Adipose tissue (tissue), 3 donors: ENCODE measurements at regions not wholly inside any gene's neighbourhood (a gene's known extent, or its start where the extent isn't known, plus 50 kb on each side); places are given as distances from the start of the nearest gene placed in this dataset.

Experiments used
- H3K27ac ChIP-seq: one replicate; pipeline ENCODE4 v1.5.1; 2013; ENCODE audit warnings: low read depth, low read length
- WGBS, 3 donors: extraction: QIAGEN DNeasy Blood & Tissue Kit; methylation state at CpG; one replicate each; pipeline ENCODE4 v1.1.7; 2013; 5-methylcytosine and 5-hydroxymethylcytosine counted together
- donor health status: healthy with polysubstance abuse.
- donor health status: Bipolar disorder and iron deficiency.
- donor health status: healthy.

DNA sequence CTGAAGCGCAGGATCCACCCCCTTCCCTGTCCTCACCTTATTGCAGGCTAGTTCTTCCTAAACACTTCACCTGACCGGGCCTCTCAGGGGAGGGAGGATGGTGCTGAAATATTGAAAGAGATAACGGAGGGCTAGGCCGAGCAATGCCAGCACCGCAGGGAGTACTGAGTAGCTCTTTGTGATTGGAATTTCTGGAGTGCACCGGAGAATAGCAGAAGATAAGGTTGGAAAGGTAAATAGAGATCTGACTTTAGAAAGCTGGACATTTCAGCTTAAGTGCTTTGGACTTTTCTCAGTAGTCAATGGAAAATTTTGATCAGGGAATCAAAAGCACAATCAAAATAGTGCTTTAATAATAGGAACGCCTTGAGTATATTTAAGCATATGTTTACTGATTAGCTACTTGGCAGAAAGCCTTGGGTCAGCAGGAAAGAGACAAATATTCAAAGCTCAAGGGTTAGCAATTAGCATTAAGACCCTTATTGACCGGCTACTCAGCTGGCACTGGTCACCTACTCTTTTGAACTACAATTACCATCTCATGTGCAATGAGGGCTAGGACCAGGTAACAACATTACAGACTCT, 142.9 kb upstream of the NDUFV2 start:
- H3K27ac ChIP-seq: no peak overlapping the region
- WGBS, 3 donors: 28 to 69% (median 66%) methylated on average over 8 of the region's 8 CpGs

DNA sequence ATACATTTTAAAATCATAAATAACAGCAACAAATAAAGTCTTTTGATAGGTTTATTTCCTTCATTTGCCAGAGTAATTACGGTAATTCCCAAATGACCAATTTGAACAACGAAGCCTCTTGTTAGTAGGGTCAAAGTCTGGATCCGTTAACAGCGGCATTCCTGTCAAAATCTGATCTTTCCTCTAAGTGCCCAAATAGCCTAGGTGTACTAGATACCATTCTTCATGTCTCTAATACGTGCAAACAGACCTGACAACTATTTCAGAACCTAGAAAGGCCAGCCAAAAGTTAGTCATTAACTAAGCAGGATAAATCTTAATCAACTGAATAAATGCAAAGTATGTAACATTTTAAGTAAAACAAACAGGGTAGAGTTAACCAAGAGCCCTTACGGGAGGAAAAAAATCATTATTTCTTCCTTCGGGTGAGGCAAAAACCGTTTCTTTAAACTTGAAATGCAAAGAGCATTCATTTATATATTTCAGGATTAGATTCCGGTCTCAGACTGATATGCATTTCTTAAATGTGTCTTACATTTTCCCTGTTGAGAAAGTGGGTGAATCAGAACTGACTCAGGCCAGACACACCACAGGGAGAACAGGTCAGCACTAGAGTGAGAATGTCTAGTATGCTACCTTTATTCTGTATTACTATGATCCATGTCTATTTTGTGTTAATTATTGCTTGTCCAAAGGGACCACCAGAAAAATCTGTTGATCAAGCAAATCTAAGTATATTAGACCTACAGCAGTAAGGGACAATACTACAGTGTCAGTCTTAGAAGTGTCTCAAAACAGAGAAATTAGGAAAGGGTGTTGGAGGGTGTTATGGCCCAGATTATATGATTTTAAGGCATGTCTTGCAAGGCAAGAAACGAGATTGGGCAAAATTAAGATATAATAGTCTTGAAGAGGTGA, 141.5 kb upstream of the NDUFV2 start:
- no peak overlapping the region for H3K27ac ChIP-seq
- 26 to 77% (median 69%) methylated on average over 10 of the region's 10 CpGs for WGBS, 3 donors

DNA sequence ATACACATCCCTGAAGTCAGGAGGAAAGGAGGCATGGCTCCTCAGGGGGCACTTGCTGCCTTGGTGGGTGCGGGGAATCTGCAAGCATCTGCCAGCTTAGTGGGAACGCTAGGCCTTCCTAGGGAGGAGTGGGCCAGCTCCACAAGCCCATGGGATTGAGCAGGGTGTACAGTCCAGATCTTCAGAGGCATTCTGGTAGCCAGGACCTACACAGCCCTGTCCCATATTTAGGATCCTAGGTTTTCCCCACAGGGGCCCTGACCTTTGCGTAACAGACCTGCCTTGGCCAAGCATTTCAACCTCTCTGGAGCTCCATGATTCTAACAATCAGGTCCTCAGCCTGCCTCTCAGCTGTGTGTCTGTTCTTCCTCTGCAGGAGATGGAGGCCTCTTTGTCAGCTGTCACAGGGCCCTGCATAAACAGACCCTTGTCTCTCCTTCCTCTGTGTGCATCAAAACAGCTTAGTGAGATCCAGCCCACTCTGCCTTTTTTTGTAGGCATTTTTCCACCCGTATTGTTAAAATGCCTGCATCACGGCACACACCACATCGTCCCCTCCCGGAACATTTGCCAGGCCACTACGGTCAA, 140.2 kb upstream of the NDUFV2 start:
- no peak overlapping the region for H3K27ac ChIP-seq
- WGBS, 3 donors: 89 to 100% (median 95%) methylated on average over 8 of the region's 8 CpGs

DNA sequence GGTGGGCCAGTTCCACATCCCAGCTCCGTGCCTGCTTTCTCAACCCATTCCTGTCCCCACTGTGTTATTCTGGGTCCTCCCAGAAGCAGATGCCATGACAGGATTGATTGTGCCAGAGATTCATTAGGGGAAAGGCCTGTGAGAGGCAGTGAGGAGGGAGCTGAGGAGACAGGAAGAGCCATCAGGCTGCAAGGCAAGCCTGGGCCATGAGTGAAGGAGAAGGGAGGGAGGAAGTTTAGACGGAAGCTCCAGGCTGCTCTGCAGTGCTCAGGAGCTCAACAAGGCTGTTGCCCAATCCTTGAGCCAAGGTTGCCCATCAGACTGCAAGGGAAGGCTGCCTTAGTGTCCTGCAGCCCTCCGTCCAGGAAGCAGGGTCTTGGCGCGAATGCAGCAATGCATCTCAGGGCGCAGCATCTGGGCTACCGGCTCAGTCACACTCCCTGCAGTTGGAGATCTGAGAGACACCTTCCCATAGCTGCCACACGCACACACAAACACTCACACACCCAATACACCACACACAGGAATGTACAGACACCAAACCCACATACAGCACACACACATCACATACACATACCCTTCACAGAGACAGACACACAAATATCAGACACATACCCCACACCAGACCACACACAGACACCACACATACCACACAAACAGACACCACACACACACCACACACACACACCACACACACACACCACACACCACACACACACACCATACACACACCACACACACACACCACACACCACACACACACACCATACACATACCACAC, 139.5 kb upstream of the NDUFV2 start:
- 65 to 92% (median 74%) methylated on average over 8 of the region's 8 CpGs for WGBS, 3 donors
- H3K27ac ChIP-seq: no peak overlapping the region

DNA sequence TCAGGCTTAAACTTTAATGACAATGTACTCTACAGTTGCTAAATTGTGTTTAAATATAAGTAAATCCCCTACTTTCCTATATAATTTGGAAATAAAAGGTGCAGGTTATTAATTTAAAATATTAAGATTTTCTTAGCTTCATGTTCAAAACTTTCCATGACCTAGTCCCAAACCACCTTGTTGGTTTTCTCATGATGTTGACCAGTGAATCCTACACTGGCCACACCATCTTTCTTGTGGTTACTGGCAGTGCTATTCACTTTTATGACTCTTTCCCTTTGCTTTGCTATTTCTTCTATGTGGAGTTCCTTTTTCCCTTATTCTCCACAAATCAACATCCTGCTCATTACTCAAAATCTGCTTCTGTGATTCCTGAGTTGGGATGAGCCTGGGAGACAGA, 138.6 kb upstream of the NDUFV2 start:
- no peak overlapping the region for H3K27ac ChIP-seq

DNA sequence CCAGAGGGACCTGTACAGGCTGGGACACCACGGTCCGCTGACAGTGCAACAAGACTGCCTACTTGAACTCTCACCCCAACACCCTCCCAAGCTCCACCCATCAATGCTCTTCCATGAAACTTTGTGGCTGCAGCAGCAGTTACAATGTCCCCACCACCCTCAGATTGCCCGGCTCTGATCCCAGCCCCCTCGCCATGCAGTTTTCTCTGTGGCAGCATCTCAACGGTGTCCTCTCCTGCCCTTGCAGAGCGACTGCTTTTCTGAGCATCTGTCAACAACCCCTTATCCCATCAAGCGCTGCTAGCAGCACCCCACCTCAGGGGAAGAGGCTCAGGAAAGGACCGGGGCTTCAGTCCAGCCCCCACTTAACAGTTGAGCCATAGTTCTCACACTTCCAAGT, 137.1 kb upstream of the NDUFV2 start:
- WGBS, 3 donors: 78 to 83% (median 80%) methylated on average over 8 of the region's 8 CpGs
- no peak overlapping the region for H3K27ac ChIP-seq

DNA sequence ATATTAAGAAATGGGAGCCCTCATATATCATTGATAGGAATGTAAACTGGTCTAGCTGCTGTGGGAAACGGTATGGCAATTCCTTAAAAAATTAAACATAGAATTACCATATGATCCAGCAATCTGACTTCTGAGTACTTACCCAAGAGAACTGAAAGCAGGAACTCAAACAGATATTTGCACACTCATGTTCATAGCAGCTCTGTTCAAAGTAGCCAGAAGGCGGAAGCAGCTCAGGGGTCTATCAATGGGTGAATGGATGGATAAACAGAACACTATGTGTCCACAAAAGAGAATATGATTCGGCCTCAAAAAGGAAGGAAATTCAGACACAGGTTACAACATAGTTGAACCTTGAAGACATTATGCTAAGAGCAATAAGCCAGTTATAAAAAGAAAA, 135.7 kb upstream of the NDUFV2 start:
- no peak overlapping the region for H3K27ac ChIP-seq
- WGBS, 3 donors: 68 to 90% (median 78%) methylated on average over 3 of the region's 3 CpGs

DNA sequence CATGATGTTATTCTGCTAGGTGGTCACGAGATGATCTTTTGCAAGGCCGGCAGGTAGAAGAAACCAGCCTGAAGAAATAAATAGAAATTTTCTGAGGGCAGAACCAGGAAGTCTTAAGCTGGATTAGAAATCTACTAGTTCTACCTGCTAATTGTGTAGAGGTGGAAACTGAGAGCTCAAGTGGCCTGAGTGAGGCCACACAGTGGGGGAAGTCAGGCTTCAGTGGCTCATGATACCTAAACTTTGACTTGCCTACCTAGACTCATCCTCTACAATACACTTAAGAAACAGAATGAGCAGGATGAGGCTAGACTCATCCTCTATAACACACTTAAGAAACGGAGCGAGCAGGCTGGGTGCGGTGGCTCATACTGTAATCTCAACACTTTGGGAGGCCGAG, 134.9 kb upstream of the NDUFV2 start:
- H3K27ac ChIP-seq: no peak overlapping the region
- WGBS, 3 donors: 94 to 95% (median 95%) methylated on average over 6 of the region's 6 CpGs

DNA sequence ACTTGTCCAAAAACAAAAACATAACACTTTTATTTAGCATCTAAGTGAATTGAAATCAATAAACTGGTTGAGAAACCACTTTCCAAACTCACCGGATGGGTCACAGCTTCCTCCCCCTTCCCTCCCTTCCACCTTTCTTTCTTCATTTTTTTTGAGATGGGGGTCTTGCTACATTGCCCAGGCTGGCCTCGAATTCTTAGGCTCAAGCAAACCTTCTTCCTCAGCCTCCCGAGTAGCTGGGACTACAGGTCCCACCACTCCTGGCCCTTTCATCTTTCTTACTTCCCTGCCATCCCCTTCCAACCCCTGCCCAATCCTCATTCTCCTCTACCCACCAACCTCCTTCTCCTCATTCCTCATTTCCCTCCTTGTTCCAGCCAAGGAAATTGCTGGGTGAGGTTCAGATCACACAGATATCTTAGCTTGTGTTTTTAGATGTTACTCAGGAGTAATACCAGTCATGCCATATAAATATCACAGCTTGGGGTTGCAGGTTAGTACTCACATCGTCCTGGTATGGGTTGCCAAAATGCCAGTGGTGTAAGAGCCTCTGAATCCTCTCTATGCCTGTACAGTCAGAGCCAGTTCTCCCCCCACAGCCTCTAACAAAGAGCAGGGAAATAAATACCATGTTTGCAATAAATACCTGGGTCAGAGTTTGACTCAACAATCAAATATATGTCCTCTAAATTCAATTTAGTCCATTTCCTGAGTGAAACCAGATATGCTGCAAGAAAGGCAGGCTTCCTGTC, 132.7 kb upstream of the NDUFV2 start:
- H3K27ac ChIP-seq: no peak overlapping the region
- WGBS, 3 donors: 63 to 66% (median 64%) methylated on average over 4 of the region's 4 CpGs

DNA sequence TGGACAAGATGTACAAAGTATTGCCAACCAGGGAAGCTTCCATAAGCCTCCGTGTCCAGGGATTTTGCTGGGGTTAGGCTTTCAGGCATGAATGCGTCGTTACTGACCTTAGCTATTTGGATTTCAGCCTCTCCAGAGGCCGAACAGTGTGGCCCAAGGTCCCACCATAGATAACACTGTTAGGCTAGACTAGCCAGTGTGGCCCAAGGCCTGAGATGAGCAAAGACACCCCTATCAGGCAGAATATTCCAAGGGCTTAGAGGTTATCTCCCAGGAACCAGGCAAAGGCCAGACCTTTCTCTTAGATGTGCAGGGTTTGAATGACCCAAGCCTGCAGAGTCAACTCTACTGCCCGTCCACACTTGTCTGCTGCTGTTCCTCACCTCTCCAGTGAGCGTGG, 131.7 kb upstream of the NDUFV2 start:
- no peak overlapping the region for H3K27ac ChIP-seq
- WGBS, 3 donors: 94 to 95% (median 95%) methylated on average over 6 of the region's 6 CpGs

DNA sequence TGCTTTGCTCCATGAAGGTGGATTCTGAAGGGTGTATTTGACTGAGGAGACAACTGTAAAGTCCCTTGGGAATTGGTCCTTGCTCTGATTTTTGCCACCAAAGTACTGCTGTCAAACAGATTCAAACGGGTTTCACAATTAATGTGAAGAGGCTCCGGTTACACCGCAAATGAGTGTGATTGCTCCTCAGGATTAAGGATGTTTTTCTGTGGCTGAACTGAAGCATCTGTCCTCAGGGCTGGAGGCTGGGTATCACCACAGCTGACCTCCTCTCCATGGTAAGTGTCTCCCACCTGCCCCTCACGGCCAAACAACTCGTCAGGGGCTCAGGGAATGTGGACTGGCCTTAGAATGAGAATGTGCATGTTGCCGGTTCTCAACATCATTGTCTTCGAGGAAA, 130.4 kb upstream of the NDUFV2 start:
- 73 to 76% (median 75%) methylated on average over 7 of the region's 7 CpGs for WGBS, 3 donors
- H3K27ac ChIP-seq: no peak overlapping the region

DNA sequence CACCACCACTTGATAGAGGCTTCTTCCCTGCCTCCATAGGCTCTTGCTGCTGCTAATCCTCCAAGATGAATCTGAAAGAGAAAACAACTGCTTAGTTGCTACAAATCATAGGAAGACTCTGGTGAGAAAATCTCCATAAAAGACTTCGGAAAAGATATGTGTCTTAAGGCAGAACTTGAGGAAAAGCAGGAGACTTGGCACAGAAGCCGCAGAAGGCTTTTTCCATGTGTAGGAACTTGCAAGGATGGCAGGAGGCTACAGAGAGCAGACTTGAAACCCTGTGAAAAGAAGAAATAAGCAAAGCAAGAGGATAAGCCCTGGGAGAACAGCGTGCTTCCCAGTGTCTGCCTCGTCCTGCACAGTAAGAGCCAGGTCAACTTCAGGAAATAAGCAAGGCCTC, 128.2 kb upstream of the NDUFV2 start:
- WGBS, 3 donors: 78 to 85% (median 79%) methylated on average over 4 of the region's 4 CpGs
- H3K27ac ChIP-seq: no peak overlapping the region

DNA sequence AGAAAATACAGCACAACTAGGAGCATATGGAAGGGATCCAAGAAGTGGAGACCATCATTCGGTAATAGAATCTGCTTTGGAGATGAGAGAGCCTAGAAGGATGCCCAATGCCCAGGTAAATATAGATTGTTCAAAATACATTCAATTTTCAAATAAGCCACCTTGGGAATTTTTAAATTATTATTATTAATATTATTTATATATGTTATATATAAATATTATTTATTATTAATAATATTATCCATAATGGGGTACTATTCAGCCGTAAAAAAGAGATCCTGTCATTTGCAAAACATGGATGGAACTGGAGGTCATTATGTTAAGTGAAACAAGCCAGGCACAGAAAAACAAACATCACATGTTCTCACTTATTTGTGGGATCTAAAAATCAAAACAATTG, 127.8 kb upstream of the NDUFV2 start:
- WGBS, 3 donors: 64 to 71% (median 71%) methylated on average over 2 of the region's 2 CpGs

DNA sequence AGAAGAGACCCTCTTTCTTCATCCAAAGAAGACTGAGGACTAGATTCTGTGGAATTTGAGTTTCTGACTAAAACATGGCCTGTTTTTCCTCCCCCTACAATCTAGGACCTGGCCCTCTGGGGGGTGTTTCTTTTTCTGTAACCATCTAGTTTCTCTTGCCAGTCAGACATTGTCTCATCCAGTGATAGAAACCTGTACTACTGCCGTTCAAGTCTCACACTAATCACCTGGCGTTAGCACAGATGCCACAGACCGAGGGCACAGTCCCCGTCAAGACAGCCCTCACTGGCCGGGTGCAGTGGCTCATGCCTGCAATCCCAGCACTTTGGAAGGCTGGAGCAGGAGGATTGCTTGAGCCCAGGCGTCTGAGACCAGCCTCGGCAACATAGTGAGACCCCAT, 126.9 kb upstream of the NDUFV2 start:
- WGBS, 3 donors: 75 to 82% (median 80%) methylated on average over 7 of the region's 7 CpGs
- no peak overlapping the region for H3K27ac ChIP-seq

More for the DNA sequence above, 127.8 kb upstream of the NDUFV2 start:
- H3K27ac ChIP-seq: no peak overlapping the region

DNA sequence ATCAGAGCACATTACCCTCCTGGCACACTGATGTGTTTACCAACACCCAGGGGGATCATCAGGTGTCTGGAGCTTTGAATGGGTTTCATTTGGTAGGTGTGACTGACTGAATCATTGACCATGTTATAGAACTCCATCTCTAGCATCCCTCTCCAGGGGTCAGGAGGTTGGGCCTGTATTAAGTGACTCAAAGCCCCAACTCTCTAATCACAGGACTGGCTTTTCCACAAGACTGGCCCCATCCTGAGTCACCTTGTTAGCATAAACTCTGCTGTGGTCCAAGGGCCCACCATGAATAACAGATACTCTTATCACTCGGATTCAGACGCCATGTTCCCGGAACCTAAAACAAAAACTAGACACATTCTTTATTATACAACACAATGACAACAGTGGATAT, 125.9 kb upstream of the NDUFV2 start:
- WGBS, 3 donors: 84 to 97% (median 95%) methylated on average over 3 of the region's 3 CpGs
- no peak overlapping the region for H3K27ac ChIP-seq

DNA sequence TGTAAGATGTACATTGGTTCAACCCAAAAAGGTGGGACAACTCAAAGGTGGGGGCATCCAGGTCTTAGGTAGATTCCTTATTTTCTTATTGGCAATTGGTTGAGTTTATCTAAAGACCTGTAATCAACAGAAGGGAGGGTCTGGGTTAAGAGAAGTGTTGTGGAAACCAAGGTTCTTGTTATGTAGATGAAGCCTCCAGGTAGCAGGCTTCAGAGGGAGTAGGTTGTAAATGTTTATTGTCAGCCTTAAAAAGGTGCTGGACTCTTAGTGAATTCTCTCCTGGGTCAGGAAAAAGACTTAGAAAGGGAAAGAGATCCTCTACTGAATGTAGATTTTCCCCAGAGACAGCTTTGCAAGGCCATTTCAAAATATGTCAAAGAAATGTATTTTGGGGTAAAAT, 125.3 kb upstream of the NDUFV2 start:
- no peak overlapping the region for H3K27ac ChIP-seq

DNA sequence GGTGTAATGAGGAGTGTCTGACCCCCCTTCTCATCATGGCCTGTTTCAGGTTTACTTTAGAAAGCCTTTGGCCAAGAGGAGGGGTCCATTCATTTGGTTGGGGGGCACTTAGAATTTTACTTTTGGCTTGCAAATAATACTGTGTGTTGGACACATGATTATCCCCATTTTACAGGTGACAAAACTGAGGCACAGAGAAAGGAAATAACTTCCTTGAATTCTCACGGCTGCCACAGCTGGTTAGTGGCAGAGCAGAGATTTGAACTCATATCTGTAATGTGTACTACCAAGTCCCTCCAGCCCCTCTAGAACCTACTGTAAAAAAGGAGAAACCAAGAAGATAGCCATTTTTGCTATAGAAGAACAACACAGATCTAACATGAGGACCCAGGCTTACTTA, 124.8 kb upstream of the NDUFV2 start:
- H3K27ac ChIP-seq: no peak overlapping the region
- 93 to 96% (median 94%) methylated on average over 1 of the region's 1 CpG for WGBS, 3 donors

DNA sequence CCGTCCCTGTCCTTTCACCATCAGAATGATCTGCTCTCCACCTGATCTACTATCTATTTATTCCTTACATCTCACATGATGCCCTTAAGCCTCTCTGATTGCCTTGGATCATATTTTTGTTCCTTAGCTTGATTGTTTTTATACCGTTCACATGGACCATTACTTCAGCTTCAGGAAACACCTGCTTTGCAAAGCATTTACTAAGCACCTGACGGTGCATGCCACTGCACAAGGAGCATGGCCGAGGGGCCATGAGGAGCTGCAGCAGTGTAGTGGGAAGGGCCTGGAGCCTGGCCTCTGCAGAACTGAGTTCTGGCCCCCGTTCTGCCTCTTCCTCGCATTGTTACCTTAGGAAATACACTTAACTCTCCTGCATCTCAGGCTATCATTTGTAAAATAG, 124.1 kb upstream of the NDUFV2 start:
- WGBS, 3 donors: 65 to 86% (median 67%) methylated on average over 6 of the region's 6 CpGs
- no peak overlapping the region for H3K27ac ChIP-seq
